ENCODE measurements at regions not wholly inside any gene's neighbourhood (a gene's known extent, or its start where the extent isn't known, plus 50 kb on each side); places are given as distances from the start of the nearest gene placed in this dataset.
"Not testable (repeated sequence)": the region's sequence is repeated elsewhere in the genome, so short reads cannot be mapped to it uniquely, and the experiment has no call there.

DNA sequence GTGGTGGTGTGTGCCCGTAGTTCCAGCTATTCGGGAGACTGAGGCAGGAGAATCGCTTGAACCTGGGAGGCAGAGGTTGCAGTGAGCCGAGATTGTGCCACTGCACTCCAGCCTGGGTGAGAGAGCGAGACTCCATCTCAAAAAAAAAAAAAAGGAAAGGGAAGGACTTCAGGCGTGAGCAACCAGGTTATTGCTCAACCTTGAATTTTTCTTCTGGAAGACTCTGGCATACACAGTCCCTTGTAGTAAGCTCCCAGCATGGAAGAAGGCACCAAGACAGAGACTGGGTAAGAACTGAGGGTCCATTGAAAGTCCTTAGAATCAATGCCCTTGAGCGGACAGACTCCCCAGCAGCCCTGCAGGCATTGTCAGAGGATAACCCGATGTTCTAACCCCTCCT lies 75.0 kb downstream of the C9orf50 start:
- not testable (repeated sequence) for DNase-seq (ENCODE audit: low read depth)

DNA sequence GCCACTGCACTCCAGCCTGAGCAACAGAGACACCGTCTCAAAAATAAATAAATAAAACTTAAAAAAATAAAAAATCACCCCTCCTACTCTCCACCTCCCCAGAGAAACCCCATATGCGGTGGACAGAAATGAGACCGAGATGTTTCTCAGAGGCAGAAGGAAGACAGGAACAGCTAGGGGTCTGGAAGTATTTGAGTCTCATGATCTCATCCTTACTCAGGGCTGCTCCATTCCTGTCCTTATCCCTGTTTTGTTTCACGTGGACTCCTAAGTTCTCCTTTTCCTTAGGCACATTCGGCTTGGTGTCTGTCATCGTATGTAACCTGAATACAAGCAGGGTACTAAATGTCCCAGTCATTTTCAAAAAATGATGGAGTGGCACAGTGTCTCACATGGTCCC lies 76.1 kb downstream of the C9orf50 start:
- DNase-seq (ENCODE audit: low read depth) = peak; percentile 46

- DNase-seq (ENCODE audit: low read depth) = no peak
Observed at GRCh38 chr9:129542741-129543140, 78.2 kb downstream of the C9orf50 start.

DNA sequence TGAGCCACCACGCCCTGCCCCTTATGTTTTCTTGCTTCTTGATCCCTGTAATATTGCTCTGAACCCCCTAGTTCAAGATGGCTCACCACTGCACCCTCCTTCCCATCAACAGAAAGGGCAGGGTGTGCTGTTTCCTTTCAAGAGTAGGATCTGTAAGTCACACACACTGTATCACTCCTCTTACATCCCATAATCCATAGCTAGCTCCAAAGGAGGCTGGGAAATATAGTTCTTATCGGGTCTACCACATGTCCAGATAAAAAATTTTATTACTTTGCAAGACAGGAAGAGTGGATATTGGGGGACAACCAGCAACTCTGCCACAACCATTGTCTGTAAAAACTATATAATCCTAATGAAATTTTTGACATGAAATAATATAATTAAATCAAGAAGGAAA lies 79.6 kb downstream of the C9orf50 start:
- no peak for DNase-seq (ENCODE audit: low read depth)

GRCh38 chr9:129539446-129539845 lies 81.5 kb downstream of the C9orf50 start:
- DNase-seq (ENCODE audit: low read depth) = no peak

GRCh38 chr9:129531860-129532402 lies 89.0 kb downstream of the C9orf50 start:
- DNase-seq (ENCODE audit: low read depth) = not testable (repeated sequence)

GRCh38 chr9:129527955-129528354 lies 92.9 kb downstream of the C9orf50 start:
- not testable (repeated sequence) for DNase-seq (ENCODE audit: low read depth)

- DNase-seq (ENCODE audit: low read depth) = no peak
Observed at GRCh38 chr9:129525656-129526196, 95.2 kb downstream of the C9orf50 start.

DNA sequence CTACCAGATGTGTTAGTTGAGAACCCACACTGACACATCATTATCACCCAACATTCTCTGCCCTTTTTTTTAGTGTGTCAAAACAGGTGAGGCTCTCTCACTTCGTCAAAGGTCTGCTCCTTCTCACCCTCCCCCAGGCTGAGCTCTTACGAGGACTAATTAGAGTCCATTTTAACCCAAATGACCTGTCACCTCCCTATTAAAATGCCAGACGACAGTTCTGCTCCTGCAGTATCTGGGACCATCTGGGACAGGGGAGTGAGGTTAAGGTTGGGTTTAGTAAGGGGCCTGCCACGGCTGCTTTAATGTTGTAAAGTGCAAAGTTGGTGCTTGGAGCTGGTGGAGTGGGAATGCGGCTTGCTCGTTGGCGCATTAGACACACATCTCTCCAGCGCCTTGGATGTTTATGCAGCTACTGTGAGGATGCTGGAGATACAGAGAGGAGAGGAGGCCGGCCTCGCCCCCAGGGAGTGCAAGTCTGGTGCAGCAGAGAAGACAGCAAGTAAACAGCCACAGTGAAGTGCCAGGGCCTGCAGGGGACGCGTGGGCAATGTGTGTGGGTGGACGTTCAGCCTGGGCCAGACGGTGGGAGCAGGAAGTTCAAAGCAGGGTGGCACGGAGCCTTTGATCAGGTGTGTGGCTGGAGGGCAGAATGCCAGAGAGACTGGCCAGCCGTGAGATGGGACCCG lies 96.2 kb downstream of the C9orf50 start:
- DNase-seq (ENCODE audit: low read depth) = no peak

DNA sequence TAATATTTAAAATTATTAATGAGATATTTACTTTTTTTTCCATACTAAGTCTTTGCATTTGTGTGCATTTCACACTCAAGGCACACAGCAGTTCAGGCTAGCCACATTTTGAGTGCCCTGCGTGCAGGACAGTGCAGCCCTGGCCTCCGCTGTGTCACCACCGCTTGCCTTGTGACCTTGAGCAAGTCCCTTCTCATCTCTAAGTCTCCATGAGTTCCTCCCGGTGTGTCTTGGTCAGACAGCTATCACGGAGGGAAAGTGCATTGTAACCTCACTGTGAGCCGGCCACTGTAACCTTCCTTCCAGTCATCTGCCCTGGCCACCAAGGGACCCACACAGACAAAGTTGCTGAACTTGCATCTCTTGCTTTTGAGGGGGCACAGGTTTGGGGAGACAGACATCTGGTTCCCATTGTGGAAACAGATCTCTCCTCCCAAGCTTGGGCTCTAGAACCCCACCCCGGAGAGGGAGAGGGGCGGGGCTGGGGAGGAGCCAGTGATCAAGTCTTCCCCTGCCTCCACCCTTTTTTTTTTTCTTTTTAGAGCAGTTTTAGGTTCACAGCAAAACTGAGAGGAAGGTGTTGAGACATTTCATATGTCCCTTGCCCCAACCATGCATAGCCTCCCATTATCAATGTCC lies 96.8 kb downstream of the C9orf50 start:
- no peak for DNase-seq (ENCODE audit: low read depth)

DNA sequence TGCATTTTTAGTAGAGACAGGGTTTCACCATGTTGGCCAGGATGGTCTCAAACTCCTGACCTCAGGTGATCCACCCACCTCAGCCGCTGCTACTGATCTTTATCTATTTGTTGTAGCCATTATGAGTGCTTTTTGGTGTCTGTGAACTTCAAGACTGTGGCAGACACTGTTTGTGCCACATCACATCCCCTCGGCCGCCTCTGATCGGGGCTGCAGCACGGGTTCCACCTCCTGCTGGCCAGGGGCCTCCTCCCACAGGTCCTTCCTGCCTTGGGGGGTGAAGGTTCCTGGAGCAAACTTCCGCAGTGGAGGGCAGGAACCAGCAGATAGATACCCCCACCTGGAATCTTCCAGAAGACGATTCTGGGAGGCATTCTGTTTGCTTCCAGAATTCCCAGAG lies 98.5 kb downstream of the C9orf50 start:
- DNase-seq (ENCODE audit: low read depth) = no peak

DNA sequence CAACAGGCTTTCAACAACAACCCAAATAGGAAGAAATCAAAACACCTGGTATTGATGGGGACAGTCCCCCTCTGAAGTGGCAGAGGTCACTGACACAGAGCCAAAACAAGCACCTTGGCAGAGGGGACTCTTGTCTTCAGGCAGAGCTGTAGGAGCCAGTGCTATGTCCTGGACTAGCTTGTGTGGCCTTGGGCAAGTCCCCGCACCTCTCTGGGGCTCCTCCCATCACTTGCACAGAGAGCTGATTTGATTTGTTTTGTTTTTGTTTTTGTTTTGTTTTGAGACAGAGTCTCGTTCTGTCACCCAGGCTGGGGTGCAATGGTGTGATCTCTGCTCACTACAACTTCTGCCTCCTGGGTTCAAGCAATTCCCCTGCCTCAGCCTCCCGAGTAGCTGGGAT lies 100.8 kb downstream of the C9orf50 start:
- DNase-seq (ENCODE audit: low read depth) = no peak

DNA sequence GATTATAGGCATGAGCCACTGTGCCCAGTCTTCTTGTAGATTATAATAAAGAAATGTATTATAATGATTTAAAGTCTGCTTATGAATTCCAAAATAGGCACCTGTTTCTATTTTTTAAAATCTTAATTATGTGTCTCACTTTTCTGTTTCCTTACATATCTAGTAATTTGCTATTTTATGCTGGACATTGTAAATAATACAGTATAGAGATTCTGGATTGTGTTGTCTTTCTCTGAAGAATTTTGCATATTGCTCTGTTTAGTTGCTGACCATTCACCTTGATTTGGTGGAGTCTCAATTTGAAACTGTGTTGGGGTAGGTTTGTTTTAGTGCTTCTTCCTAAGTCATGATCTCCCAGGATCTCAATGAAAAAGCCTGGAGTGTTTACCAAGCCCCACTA lies 102.8 kb downstream of the C9orf50 start:
- no peak for DNase-seq (ENCODE audit: low read depth)

DNA sequence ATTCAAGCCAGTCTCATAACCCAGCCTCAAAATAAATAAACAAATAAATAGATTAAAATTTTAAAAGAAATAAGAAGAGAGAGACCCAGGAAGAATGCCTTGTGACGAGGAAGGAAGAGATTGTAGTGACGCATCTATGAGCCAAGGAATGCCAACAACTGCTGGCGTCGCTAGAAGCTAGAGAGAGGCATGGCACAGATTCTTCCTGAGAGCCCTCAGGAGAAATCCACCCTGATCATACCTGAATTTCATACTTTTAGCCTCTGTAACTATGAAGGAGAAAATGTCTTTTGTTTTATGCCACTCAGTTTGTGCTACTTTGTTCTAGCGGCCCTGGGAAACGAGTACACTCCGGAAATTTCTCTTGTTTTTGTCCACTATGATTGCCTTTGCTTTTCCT lies 103.9 kb downstream of the C9orf50 start:
- DNase-seq (ENCODE audit: low read depth) = no peak

- DNase-seq (ENCODE audit: low read depth) = no peak
Observed at GRCh38 chr9:129514891-129515290, 106.0 kb downstream of the C9orf50 start.

GRCh38 chr9:129514497-129514867 lies 106.4 kb downstream of the C9orf50 start:
- DNase-seq (ENCODE audit: low read depth) = no peak

DNA sequence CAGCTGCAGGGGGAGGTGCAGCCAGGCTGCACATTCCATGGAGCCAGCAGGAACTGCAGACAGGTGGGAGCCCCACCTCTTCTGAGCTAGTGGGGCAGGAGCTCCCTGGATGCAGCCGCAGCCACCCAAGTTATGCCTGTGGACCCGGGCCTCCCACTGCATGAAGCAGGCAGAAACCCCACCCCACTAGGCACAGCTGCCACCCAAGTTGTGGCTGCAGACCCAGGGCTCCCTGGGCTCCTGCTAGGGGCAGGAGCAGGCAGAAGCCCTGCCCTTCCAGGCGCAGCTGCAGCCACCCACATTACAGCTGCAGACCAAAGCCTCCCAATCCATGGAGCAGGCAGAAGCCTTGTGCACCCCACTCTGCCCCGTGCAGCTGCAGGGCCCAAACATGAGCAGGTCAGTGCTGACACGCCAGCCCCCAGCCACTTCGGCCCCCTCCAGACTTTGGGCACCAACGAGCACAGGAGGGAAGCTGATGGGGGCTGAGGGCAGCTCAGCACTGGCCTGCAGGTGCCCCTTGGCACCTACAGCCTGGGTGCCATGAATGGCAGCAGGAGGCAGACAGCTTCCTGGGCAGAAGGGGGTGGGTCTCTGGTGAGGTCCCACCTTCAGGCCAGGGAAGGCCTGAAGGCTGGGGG lies 106.9 kb downstream of the C9orf50 start:
- DNase-seq (ENCODE audit: low read depth) = no peak

DNA sequence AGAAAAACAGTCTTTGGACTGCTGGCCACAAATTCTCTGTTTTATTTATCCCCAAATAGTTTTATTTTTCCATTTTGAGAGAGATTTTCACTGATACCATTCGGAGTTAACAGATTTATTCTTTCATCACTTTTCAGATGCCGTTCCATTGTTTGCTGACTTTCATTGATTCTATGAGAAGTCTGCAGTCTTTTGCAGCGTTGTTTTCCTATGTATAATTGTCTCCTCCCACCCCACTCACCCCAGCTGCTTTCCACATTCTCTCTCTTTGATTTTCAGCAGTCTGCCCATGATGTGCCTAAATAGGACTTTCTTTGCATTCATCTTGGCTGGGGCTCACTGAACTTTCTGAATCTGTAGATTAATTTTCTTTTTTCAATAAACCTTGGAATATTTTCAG lies 107.6 kb downstream of the C9orf50 start:
- no peak for DNase-seq (ENCODE audit: low read depth)

- DNase-seq (ENCODE audit: low read depth) = peak; percentile 16
Observed at GRCh38 chr9:129511285-129511900, 109.5 kb downstream of the C9orf50 start.

- DNase-seq (ENCODE audit: low read depth) = peak; percentile 98
Observed at GRCh38 chr9:129509533-129509928, 111.4 kb downstream of the C9orf50 start.

GRCh38 chr9:129507805-129508204 lies 113.1 kb downstream of the C9orf50 start:
- DNase-seq (ENCODE audit: low read depth) = no peak

DNA sequence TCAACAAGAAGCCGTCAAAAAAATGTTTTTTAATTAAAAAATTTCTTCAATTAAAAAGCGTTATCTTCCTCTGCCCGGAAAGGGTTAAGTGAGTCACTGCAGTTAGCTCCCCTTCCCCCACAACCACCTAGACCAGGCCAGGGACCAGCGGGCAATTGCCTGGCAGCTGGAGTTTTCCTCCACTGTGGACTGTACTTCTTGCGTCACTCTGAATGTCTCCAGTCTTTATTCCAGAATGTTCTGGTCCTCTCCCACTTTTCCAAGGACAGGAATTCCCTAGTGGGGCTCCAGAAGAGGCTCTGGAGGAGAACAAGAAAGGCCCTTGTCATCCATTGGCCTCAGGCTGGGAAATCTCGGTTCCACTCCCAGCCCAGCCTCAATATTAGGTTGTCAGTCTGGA lies 114.0 kb downstream of the C9orf50 start:
- DNase-seq (ENCODE audit: low read depth) = peak; percentile 73

Data from M059J (cell line).